Embryonic facial prominence (tissue), 1 donor: ENCODE measurements at regions not wholly inside any gene's neighbourhood (a gene's known extent, or its start where the extent isn't known, plus 50 kb on each side); places are given as distances from the start of the nearest gene placed in this dataset.

Experiments
- DNase-seq: peaks from one replicate; pipeline ENCODE4 v3.0.0-alpha.2; 2016; ENCODE audit errors: extremely low spot score

GRCh38 chr17:10968007-10968406 is 130.1 kb upstream of the PIRT start:
- no peak for DNase-seq

GRCh38 chr17:10956821-10957220 is 118.9 kb upstream of the PIRT start:
- DNase-seq, result no peak

GRCh38 chr17:10944819-10945218 is 106.9 kb upstream of the PIRT start:
- DNase-seq, result no peak

GRCh38 chr17:10936931-10937330 is 99.0 kb upstream of the PIRT start:
- no peak for DNase-seq

- DNase-seq, result no peak
Observed at GRCh38 chr17:10932938-10933337, 95.1 kb upstream of the PIRT start.

- DNase-seq, result no peak
Observed at GRCh38 chr17:10931133-10931532, 93.2 kb upstream of the PIRT start.

- DNase-seq, result no peak
Observed at GRCh38 chr17:10927712-10928111, 89.8 kb upstream of the PIRT start.

GRCh38 chr17:10920558-10921108 is 82.7 kb upstream of the PIRT start:
- no peak for DNase-seq

GRCh38 chr17:10907370-10907769 is 69.5 kb upstream of the PIRT start:
- no peak for DNase-seq

- no peak for DNase-seq
Observed at GRCh38 chr17:10899281-10899680, 61.4 kb upstream of the PIRT start.

GRCh38 chr17:10894220-10894619 is 56.3 kb upstream of the PIRT start:
- no peak for DNase-seq

- DNase-seq, result no peak
Observed at GRCh38 chr17:10888858-10889257, 51.0 kb upstream of the PIRT start.
